ENCODE measurements at regions not wholly inside any gene's neighbourhood (a gene's known extent, or its start where the extent isn't known, plus 50 kb on each side); places are given as distances from the start of the nearest gene placed in this dataset.

- no peak overlapping the region for H3K4ac ChIP-seq (ENCODE audit: low read depth, low read length)
- H3K36me3 ChIP-seq (ENCODE audit: control insufficient read depth, insufficient read depth, low read length) = no peaks in the 10 kb centered on the region
- H3K9me1 ChIP-seq (ENCODE audit: insufficient read depth, low read length) = no peaks in the 10 kb centered on the region
- H3K27ac ChIP-seq (ENCODE audit: insufficient read depth, low read length) = no peak overlapping the region
- no peak overlapping the region for H2BK20ac ChIP-seq (ENCODE audit: low read depth, low read length)
- H3K27me3 ChIP-seq (ENCODE audit: control insufficient read depth, insufficient read depth, low read length) = no peaks in the 10 kb centered on the region
- CTCF ChIA-PET = no interaction called here
- BruUV-seq (replicated peaks) = no TSS peak
- H3K18ac ChIP-seq (ENCODE audit: low read depth, low read length) = no peak overlapping the region
- no peak overlapping the region for H3K9ac ChIP-seq (ENCODE audit: low read depth, low read length)
- no peak overlapping the region for H2AFZ ChIP-seq (replicated peaks; ENCODE audit: low read length, poor library complexity)
- WGBS, 2 experiments (ENCODE audit: extremely low coverage in 2 of 2, insufficient read length in 1 of 2) = no CpG with 5 or more reads among the region's 7 CpGs
- TF ChIP-seq POLR2A (IDR thresholded peaks at IDR 0.05; ENCODE audit: low read depth, low read length) (no peak), RFX5 (IDR thresholded peaks at IDR 0.05; ENCODE audit: low read depth, low read length) (no peak), BHLHE40 (IDR thresholded peaks at IDR 0.05; ENCODE audit: low read depth, low read length) (no peak), RCOR1 (IDR thresholded peaks at IDR 0.05; ENCODE audit: insufficient replicate concordance, low read length) (no peak), ELK1 (IDR thresholded peaks at IDR 0.05; ENCODE audit: borderline replicate concordance, low read depth, low read length) (no peak), NFE2L2 (IDR thresholded peaks at IDR 0.05; ENCODE audit: low read depth, low read length) (no peak), MAZ (IDR thresholded peaks at IDR 0.05; ENCODE audit: borderline replicate concordance, low read depth, low read length) (no peak), RAD21 (IDR thresholded peaks at IDR 0.05; ENCODE audit: low read length) (no peak), USF2 (IDR thresholded peaks at IDR 0.05; ENCODE audit: low read depth, low read length) (no peak)
- dilution Hi-C loops (cut with HindIII; ENCODE audit: low sequenced_read_pairs, unreplicated experiment) = no loop called here
- no peaks in the 10 kb centered on the region for H3K4me1 ChIP-seq (ENCODE audit: control insufficient read depth, insufficient read depth, low read length)
- no peak overlapping the region for H2BK5ac ChIP-seq (ENCODE audit: low read depth, low read length, poor library complexity, severe bottlenecking)
- no peak overlapping the region for H2BK120ac ChIP-seq (ENCODE audit: low read depth, low read length)
- H2BK15ac ChIP-seq (ENCODE audit: low read depth, low read length) = no peak overlapping the region
- H2AK5ac ChIP-seq (ENCODE audit: low read depth, low read length) = no peak overlapping the region
- intact Hi-C loops (cut with micrococcal nuclease) = no loop called here
- DNase-seq = no peak
- no peaks in the 10 kb centered on the region for H3K79me1 ChIP-seq (ENCODE audit: low read depth in 1 of 2, low read length in 2 of 2)
- no peak overlapping the region for H3K14ac ChIP-seq (replicated peaks; ENCODE audit: low read depth, low read length)
- ATAC-seq (ENCODE audit: low read depth) = no peak
- H3K23ac ChIP-seq (ENCODE audit: low read depth, low read length) = no peak overlapping the region
- H2AK9ac ChIP-seq (replicated peaks; ENCODE audit: low read depth, low read length, poor library complexity) = no peak overlapping the region
- H4K8ac ChIP-seq (ENCODE audit: low read depth in 2 of 2, low read length in 2 of 2) = no peak overlapping the region
- H3K4me2 ChIP-seq (ENCODE audit: low read depth, low read length) = no peak overlapping the region
- H4K91ac ChIP-seq (ENCODE audit: insufficient read depth, low read depth, low read length) = no peak overlapping the region
- in situ Hi-C loops (cut with MboI; ENCODE audit: low sequenced_read_pairs) = no loop called here
- POLR2A ChIA-PET (ENCODE audit: unreplicated experiment) = no interaction called here
- H3K9me3 ChIP-seq (ENCODE audit: control insufficient read depth, insufficient read depth, low read length) = no peaks in the 10 kb centered on the region
- H3K4me3 ChIP-seq (ENCODE audit: insufficient read depth, low read depth, low read length) = no peak overlapping the region
- H3K56ac ChIP-seq (ENCODE audit: extremely low read depth, insufficient read depth, low read length) = no peak overlapping the region
- H4K20me1 ChIP-seq (ENCODE audit: insufficient read depth, low read length) = no peaks in the 10 kb centered on the region; the same call in 1 of the 2 replicates
- no peak overlapping the region for H4K5ac ChIP-seq (ENCODE audit: low read depth, low read length)
Observed at GRCh38 chr15:29428925-29429573, 159.4 kb upstream of the NSMCE3 start.
